CD4-positive, alpha-beta T cell (primary cell): ENCODE measurements at regions not wholly inside any gene's neighbourhood (a gene's known extent, or its start where the extent isn't known, plus 50 kb on each side); places are given as distances from the start of the nearest gene placed in this dataset.

Experiments
- ATAC-seq: fragments of 200-7000 bp; cut with Tn5 transposase; one replicate; pipeline ENCODE4 v1.10.0; 2022; ENCODE audit warnings: mild to moderate bottlenecking; ENCODE audit not compliant: poor library complexity
- CTCF ChIA-PET: fragments of 350-600 bp; sonication (Branson Sonifier 250); formaldehyde crosslinking; loops from one replicate; lab custom pipeline; 2021; ENCODE audit warnings: antibody characterized with exemption, inconsistent platforms; lab: Charles Lee
- POLR2A ChIA-PET: fragments of 350-600 bp; sonication (Branson Sonifier 250); formaldehyde crosslinking; loops from one replicate; lab custom pipeline; 2021; ENCODE audit warnings: antibody characterized with exemption, inconsistent platforms; lab: Charles Lee
- DNase-seq, 14 experiments: peaks; one replicate each; pipeline ENCODE4 v3.0.0-alpha.2; 2013 to 2020; ENCODE audit warnings: mixed read lengths in 2 of 14
- H3K27ac ChIP-seq, 2 donors: one replicate each; pipeline versions ENCODE4 v1.5.1 to v1.7.0; 2013; ENCODE audit warnings: low read length in 2 of 2, low read depth in 1 of 2, mild to moderate bottlenecking in 1 of 2
- H3K27me3 ChIP-seq, 2 experiments: 1 replicate in 1 of 2; 2 replicates in 1 of 2; pipeline versions ENCODE4 v1.6.1 to v1.7.0; 2013; ENCODE audit warnings: low read length in 2 of 2, control low read depth in 1 of 2, mild to moderate bottlenecking in 1 of 2, moderate library complexity in 1 of 2; ENCODE audit not compliant: insufficient read depth in 2 of 2, control insufficient read depth in 1 of 2
- H3K36me3 ChIP-seq: one replicate; pipeline ENCODE4 v1.6.1; 2013; ENCODE audit warnings: low read length, control low read depth; ENCODE audit not compliant: insufficient read depth
- H3K4me1 ChIP-seq: one replicate; pipeline ENCODE4 v1.6.1; 2013; ENCODE audit warnings: low read length, control low read depth; ENCODE audit not compliant: insufficient read depth
- H3K4me3 ChIP-seq: one replicate; pipeline ENCODE4 v1.5.1; 2013; ENCODE audit warnings: mild to moderate bottlenecking, low read length, moderate library complexity
- H3K9me3 ChIP-seq, 2 experiments: 1 replicate in 1 of 2; 2 replicates in 1 of 2; pipeline versions ENCODE4 v1.6.1 to v1.7.0; 2013; ENCODE audit warnings: low read length in 2 of 2, mild to moderate bottlenecking in 2 of 2, control low read depth in 1 of 2, moderate library complexity in 1 of 2; ENCODE audit not compliant: control insufficient read depth in 1 of 2, insufficient read depth in 1 of 2
- H3K27ac Mint-ChIP-seq: one replicate; pipeline ENCODE4 v1.8.0; 2020; ENCODE audit warnings: mixed read lengths
- H3K27me3 Mint-ChIP-seq: one replicate; pipeline ENCODE4 v1.8.0; 2021; ENCODE audit warnings: mixed read lengths
- H3K36me3 Mint-ChIP-seq: one replicate; pipeline ENCODE4 v1.8.0; 2021; ENCODE audit warnings: low read depth, mixed read lengths
- H3K4me1 Mint-ChIP-seq: one replicate; pipeline ENCODE4 v1.8.0; 2021; ENCODE audit warnings: low read depth, mixed read lengths
- H3K4me3 Mint-ChIP-seq: one replicate; pipeline ENCODE4 v1.8.0; 2020; ENCODE audit warnings: mild to moderate bottlenecking, mixed read lengths
- H3K9me3 Mint-ChIP-seq: one replicate; pipeline ENCODE4 v1.8.0; 2020; ENCODE audit warnings: mixed read lengths
- CTCF ChIP-seq: fragments of 200-600 bp; IDR thresholded peaks from one replicate; pipeline ENCODE4 v1.8.0; 2022; ENCODE audit warnings: antibody characterized with exemption, mild to moderate bottlenecking
- intact Hi-C, 2 experiments: fragments of 100-400 bp; cut with DNase I in 1 of 2; cut with micrococcal nuclease in 1 of 2; formaldehyde crosslinking; loops; one replicate each; pipeline versions ENCODE4 v1.15.1 to v1.9.0; 2023 to 2025; cut with DNase I, micrococcal nuclease

GRCh38 chr13:90498816-90499215, 848.7 kb upstream of the MIR17HG start:
- Mint-ChIP-seq H3K27ac (no peak overlapping the region), H3K27me3 (no peaks in the 10 kb centered on the region), H3K4me1 (no peaks in the 10 kb centered on the region), H3K4me3 (no peak overlapping the region), H3K9me3 (peaks cover 7% of the 10 kb centered on the region), H3K36me3 (no peaks in the 10 kb centered on the region)
- no peak for DNase-seq
- intact Hi-C loops = no loop called here
- H3K4me1 ChIP-seq = no peaks in the 10 kb centered on the region
- POLR2A ChIA-PET = no interaction called here
- H3K9me3 ChIP-seq = peaks cover 0 to 7% of the 10 kb centered on the region in 2 experiments
- no peaks in the 10 kb centered on the region for H3K36me3 ChIP-seq
- TF ChIP-seq CTCF = no peak
- H3K27ac ChIP-seq = no peak overlapping the region
- no peaks in the 10 kb centered on the region for H3K27me3 ChIP-seq
- no peak overlapping the region for H3K4me3 ChIP-seq
- CTCF ChIA-PET = no interaction called here
- no peak for ATAC-seq

GRCh38 chr13:90500569-90500968, 846.9 kb upstream of the MIR17HG start:
- H3K36me3 Mint-ChIP-seq = no peaks in the 10 kb centered on the region
- Histone ChIP-seq H3K4me3 (no peak overlapping the region), H3K27me3 (no peaks in the 10 kb centered on the region), H3K36me3 (no peaks in the 10 kb centered on the region), H3K9me3 (no peaks in the 10 kb centered on the region), H3K27ac (no peak overlapping the region), H3K4me1 (no peaks in the 10 kb centered on the region)
- no peak for DNase-seq
- no peak overlapping the region for H3K27ac Mint-ChIP-seq
- ChIA-PET POLR2A (no interaction called here), CTCF (no interaction called here)
- peaks cover 7% of the 10 kb centered on the region for H3K9me3 Mint-ChIP-seq
- H3K4me3 Mint-ChIP-seq = no peak overlapping the region
- intact Hi-C loops = no loop called here
- H3K4me1 Mint-ChIP-seq = no peaks in the 10 kb centered on the region
- no peak for TF ChIP-seq CTCF
- ATAC-seq = no peak
- H3K27me3 Mint-ChIP-seq = no peaks in the 10 kb centered on the region

- no peaks in the 10 kb centered on the region for H3K27me3 Mint-ChIP-seq
- no peaks in the 10 kb centered on the region for H3K27me3 ChIP-seq
- CTCF ChIA-PET = no interaction called here
- intact Hi-C loops = no loop called here
- no peak overlapping the region for H3K27ac ChIP-seq
- POLR2A ChIA-PET = no interaction called here
- no peaks in the 10 kb centered on the region for H3K4me1 ChIP-seq
- no peak for DNase-seq
- TF ChIP-seq CTCF = no peak
- no peaks in the 10 kb centered on the region for H3K36me3 Mint-ChIP-seq
- no peak overlapping the region for H3K4me3 Mint-ChIP-seq
- no peak for ATAC-seq
- no peaks in the 10 kb centered on the region for H3K4me1 Mint-ChIP-seq
- H3K9me3 Mint-ChIP-seq = peaks cover 12% of the 10 kb centered on the region
- H3K9me3 ChIP-seq = no peaks in the 10 kb centered on the region
- H3K36me3 ChIP-seq = no peaks in the 10 kb centered on the region
- no peak overlapping the region for H3K4me3 ChIP-seq
- H3K27ac Mint-ChIP-seq = no peak overlapping the region
Observed at GRCh38 chr13:90502153-90502552, 845.3 kb upstream of the MIR17HG start.
